ENCODE measurements at regions not wholly inside any gene's neighbourhood (a gene's known extent, or its start where the extent isn't known, plus 50 kb on each side); places are given as distances from the start of the nearest gene placed in this dataset.

DNA sequence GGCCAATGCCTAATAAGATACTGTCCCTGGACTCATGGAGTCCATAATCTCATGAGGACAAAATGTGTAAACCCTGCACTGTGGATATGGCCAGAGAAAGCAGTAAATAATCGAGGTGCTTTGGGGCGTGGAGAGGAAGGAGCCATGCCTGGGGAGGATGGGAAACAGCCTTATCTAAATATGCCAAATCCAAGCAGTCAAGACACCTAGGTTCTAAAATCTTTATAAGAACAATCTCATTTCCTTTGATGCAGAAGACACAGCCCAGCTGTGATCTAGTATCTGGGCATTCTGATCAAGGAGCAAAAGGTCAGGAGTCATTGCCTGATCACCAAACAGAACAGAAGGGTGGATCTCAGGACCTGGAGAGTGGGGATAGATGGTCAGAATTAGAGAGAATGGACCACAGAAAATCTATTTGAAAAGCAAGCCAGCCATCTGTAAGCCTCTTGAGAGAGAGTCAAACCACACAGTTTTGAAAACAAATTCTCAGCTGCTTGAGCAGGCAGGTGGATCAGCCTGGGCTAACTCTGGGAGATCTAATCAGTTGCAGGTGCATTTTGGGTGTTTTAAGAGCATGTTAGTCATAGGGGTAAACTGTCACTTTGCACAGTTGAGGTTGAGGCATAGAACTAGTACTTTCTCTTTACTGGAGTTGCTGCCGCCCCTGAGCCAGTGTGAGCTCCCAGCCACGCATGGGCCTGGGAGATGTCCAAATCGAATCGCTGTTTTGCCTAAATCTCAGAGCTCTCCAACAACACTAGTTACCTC is 130.8 kb upstream of the TNFAIP3 start:
- TF ChIP-seq EZH2 (IDR thresholded peaks at IDR 0.05; ENCODE audit: insufficient read depth, poor library complexity, severe bottlenecking) = no peak
- TF ChIP-seq EZH2phosphoT487 (IDR thresholded peaks at IDR 0.05; ENCODE audit: insufficient read depth, low read depth) = no peak

Measured in GM23248 (cell line).